Fibroblast of villous mesenchyme (primary cell): ENCODE measurements at regions not wholly inside any gene's neighbourhood (a gene's known extent, or its start where the extent isn't known, plus 50 kb on each side); places are given as distances from the start of the nearest gene placed in this dataset.

ENCODE experiments used
- DNase-seq: peaks from one replicate; pipeline ENCODE4 v3.0.0-alpha.2; 2010; ENCODE audit warnings: low read depth
- H3K4me3 ChIP-seq: 2 replicates; pipeline ENCODE4 v1.5.1; 2011; ENCODE audit warnings: low read depth, mild to moderate bottlenecking, low read length
- TF ChIP-seq, protein P1 (sequence below): IDR thresholded peaks from 2 replicates; pipeline ENCODE4 v1.5.1; 2012; ENCODE audit warnings: low read depth, mild to moderate bottlenecking, low read length; ENCODE audit not compliant: insufficient read depth

- no peak overlapping the region for H3K4me3 ChIP-seq
- no peak for DNase-seq
- TF ChIP-seq, protein P1, sequence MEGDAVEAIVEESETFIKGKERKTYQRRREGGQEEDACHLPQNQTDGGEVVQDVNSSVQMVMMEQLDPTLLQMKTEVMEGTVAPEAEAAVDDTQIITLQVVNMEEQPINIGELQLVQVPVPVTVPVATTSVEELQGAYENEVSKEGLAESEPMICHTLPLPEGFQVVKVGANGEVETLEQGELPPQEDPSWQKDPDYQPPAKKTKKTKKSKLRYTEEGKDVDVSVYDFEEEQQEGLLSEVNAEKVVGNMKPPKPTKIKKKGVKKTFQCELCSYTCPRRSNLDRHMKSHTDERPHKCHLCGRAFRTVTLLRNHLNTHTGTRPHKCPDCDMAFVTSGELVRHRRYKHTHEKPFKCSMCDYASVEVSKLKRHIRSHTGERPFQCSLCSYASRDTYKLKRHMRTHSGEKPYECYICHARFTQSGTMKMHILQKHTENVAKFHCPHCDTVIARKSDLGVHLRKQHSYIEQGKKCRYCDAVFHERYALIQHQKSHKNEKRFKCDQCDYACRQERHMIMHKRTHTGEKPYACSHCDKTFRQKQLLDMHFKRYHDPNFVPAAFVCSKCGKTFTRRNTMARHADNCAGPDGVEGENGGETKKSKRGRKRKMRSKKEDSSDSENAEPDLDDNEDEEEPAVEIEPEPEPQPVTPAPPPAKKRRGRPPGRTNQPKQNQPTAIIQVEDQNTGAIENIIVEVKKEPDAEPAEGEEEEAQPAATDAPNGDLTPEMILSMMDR = no peak
Observed at GRCh38 chr5:17808566-17808965, 174.3 kb downstream of the TAF11L14 start.

- TF ChIP-seq, protein P1 = no peak
- DNase-seq = no peak
Observed at GRCh38 chr5:17810734-17811133, 176.5 kb downstream of the TAF11L14 start.

GRCh38 chr5:17813214-17813613 is 179.0 kb downstream of the TAF11L14 start:
- DNase-seq = no peak

More at GRCh38 chr5:17810734-17811133, 176.5 kb downstream of the TAF11L14 start:
- no peak overlapping the region for H3K4me3 ChIP-seq

GRCh38 chr5:17816505-17816904 is 182.2 kb downstream of the TAF11L14 start:
- DNase-seq = no peak
- H3K4me3 ChIP-seq = no peak overlapping the region
- TF ChIP-seq, protein P1 = no peak

More at GRCh38 chr5:17813214-17813613, 179.0 kb downstream of the TAF11L14 start:
- H3K4me3 ChIP-seq = no peak overlapping the region
- TF ChIP-seq, protein P1 = no peak

DNA sequence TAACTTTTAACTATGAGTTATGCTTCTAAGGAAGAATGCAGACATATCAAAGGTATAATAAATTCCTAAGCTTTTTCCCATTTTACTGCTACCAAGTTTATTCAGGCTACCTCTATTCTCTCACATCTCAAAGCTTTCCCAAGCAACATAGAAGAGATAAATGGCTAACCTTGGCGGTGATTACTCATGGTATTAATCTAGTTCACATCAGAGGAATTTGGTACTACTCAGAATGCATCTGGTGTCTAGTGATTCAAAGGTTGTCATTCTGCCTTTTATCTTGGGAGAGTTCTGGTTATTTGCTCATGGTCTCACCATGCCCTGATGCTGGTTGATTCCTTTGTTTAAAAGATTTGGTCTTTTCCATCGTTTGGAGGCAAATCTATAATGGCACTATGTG is 182.7 kb downstream of the TAF11L14 start:
- no peak for DNase-seq
- no peak overlapping the region for H3K4me3 ChIP-seq
- TF ChIP-seq, protein P1 = no peak

- DNase-seq = no peak
- TF ChIP-seq, protein P1 = no peak
- no peak overlapping the region for H3K4me3 ChIP-seq
Observed at GRCh38 chr5:17817990-17818389, 183.7 kb downstream of the TAF11L14 start.

DNA sequence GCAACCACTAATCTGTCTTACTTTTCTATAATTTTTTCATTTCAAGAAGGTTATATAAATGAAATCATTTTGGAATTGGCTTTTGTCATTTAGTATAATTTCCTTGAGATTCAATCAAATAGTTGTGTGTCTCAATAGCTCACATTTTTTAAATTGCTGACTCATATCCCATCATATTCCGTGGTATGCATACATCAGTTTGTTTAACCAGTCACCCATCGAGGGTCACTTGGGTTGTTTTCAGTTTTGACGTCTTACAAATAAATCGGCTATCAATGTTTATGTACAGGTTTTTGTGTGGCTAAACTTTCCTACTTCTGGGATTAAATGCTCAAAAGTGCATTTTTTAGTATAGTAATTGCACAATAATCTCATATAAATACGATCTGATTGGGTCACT is 185.5 kb downstream of the TAF11L14 start:
- H3K4me3 ChIP-seq = no peak overlapping the region
- no peak for DNase-seq
- TF ChIP-seq, protein P1 = no peak
